GM19463 (cell line): ENCODE measurements at regions not wholly inside any gene's neighbourhood (a gene's known extent, or its start where the extent isn't known, plus 50 kb on each side); places are given as distances from the start of the nearest gene placed in this dataset.
"Not testable (repeated sequence)": the region's sequence is repeated elsewhere in the genome, so short reads cannot be mapped to it uniquely, and the experiment has no call there.

Experiments
- ATAC-seq: cut with Tn5 transposase; IDR thresholded peaks from one replicate; pipeline ENCODE4 v1.9.1; 2021; ENCODE audit warnings: mild to moderate bottlenecking, moderate library complexity; ENCODE audit not compliant: unreplicated experiment

- no peak for ATAC-seq
These were observed 68.5 kb downstream of the CDC14C start for GRCh38 chr7:48992816-48993215.

DNA sequence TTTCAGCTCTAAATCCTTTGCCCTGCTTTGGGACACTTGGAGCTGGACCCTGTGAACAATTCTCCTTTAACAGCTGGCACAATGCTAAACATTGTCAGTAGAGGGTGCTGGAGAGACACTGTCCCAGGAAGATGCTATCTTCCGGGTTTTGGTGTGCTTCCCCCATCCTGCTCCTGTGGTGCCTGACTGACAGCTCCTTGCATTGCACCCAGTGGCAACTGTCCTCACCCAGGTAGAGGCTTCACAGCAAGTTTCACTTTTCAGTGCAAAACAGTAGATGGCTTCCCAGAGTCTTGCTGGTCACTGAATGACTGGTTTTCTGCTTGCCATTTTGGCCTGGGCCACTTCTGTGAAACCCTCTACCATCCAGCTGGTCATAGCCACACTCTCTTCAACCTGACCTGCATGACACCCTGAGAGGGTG, 77.3 kb downstream of the CDC14C start:
- peak; percentile 97 for ATAC-seq

GRCh38 chr7:49010717-49011116, 86.4 kb downstream of the CDC14C start:
- no peak for ATAC-seq

DNA sequence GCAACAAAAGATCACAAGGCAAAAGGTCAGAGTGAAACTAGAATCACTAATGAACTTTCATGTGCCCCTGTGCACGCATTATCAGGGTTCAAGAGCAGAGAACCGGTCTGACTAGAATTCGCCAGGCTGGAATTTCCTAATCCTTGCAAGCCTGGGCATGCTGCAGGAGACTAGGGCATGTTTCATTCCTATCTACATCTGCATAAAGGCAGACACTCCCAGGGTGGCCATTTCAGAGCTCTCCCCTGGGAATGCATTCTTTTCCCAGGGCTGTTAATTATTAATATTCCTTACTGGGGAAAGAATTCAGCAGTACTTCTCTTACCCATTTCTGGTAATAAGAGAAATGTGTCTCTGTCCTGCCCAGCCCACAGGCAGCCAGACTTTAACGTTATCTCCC, 90.5 kb downstream of the CDC14C start:
- no peak for ATAC-seq

GRCh38 chr7:49020145-49020544, 95.8 kb downstream of the CDC14C start:
- ATAC-seq = no peak

- no peak for ATAC-seq
These were observed 98.1 kb downstream of the CDC14C start for GRCh38 chr7:49022448-49022847.

GRCh38 chr7:49023345-49024328, 99.3 kb downstream of the CDC14C start:
- no peak for ATAC-seq

DNA sequence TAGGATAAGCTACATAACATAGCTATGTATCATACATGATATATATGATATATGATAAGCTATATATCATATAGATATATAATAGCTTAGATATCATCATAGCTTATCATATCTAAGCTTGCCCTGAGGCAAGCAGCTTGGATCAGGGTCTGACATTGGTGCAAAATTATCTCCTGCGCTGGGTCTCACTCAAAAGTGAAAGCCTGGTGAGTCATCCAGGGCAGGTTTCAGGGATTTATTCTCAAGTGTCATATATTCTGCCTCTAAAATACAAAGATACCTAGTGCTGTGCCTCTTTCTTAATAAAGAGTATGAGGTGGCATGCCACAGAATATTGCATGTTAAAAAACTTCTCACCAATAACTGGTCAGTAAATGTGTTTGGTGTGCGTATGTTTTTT, 105.9 kb downstream of the CDC14C start:
- no peak for ATAC-seq

DNA sequence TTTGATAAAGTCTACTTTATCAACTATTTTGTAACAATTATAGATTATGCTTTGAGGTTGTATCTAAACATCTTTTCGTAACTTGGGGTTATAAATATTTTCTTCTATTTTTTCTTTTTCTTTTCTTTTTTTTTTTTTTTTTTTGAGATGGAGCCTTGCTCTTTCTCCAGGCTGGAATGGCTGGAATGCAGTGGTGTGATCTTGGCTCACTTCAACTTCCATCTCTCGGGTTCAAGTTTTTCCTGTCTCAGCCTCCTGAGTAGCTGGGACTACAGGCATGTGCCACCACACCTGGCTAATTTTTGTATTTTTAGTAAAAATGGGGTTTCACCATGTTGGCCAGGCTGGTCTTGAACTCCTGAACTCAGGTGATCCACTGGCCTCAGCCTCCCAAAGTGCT, 108.8 kb downstream of the CDC14C start:
- ATAC-seq = not testable (repeated sequence)

GRCh38 chr7:49037346-49038210, 113.2 kb downstream of the CDC14C start:
- ATAC-seq = no peak

GRCh38 chr7:49038821-49039358, 114.5 kb downstream of the CDC14C start:
- ATAC-seq = no peak

DNA sequence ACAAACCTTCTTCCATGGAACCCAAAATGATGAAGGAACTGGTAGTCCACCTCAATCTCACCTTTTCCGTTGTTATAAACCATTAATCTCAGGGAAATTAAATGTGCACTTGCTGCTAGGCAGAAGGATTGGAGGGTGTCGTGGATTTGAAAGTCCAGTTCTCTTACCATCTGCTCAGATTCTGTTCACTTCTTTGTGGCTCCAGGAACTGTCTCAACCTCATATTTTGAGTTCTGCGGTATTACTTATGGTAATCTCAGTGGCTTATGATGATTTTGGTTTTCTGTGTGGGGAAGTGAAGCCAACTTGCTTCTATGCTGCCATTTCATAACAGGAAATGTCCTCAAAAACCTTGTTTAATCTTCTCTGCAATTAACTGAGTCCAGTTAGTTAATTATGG, 136.4 kb downstream of the CDC14C start:
- no peak for ATAC-seq

- no peak for ATAC-seq
These were observed 150.2 kb downstream of the CDC14C start for GRCh38 chr7:49074538-49074937.

DNA sequence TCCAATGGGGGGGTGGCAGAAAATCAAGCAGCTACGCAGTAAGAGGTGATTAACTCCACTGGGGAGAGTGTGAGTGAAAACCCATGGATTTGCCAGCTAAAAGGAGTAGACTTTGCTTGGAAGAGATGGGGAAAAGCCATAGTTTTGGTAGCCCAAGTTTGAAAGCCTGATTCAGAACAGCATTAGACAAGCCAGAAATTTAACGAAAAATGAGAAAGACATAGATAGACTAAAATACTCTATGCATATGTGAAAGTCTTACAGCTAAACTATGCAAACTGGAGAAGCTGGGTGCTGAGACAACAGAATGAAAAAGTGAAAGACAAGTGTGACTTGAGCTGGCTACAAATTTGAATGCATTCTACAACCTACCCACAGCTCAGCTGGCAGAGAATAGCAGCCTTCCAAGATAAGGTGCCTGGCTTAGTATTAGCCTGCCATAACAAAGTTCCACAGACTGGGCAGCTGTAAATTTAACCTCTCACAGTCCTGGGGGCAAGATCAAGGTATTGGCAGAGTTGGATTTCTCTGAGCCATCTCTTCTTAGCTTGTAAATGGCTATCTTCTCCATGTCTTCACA, 156.6 kb downstream of the CDC14C start:
- ATAC-seq = no peak

DNA sequence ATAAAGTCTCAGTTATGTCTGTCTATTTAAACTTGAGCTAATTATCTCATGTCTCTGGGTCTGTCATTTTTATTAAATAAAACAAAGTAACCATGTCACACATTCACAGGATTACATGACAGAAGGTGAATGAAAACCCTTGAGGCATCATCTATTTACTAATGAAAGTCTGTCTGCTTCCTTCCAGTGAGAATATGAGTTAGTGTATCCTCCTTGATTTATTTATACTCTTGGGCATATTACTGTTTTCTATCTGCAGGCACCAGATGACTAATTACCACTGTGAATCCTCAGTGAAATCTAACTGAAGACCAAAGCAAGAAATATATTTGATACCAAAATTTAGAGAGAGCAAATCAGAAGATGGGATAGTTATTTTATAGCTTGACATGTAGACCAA, 163.7 kb downstream of the CDC14C start:
- no peak for ATAC-seq

DNA sequence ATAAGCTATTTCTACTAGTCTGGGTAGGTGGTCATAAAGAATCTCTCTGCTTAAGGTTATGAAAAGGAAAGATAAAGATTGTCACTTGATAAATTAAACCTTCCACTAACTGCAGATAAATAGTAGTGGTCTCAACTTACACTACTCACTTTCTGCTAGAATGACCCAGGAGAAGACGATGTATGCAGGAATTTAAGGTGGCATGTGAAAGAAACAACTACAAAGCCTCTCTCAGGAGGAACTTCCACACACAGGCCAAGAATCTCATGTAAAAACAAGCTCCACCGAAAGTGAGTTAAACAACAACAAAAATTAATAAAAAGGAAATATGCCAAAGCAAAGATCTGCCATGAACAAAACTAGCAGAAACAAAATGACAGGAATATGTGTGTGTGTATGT, 165.4 kb downstream of the CDC14C start:
- ATAC-seq = no peak

- ATAC-seq = no peak
These were observed 166.7 kb downstream of the CDC14C start for GRCh38 chr7:49091089-49091488.

GRCh38 chr7:49091519-49091918, 167.2 kb downstream of the CDC14C start:
- ATAC-seq = no peak

GRCh38 chr7:49093218-49093617, 168.9 kb downstream of the CDC14C start:
- no peak for ATAC-seq

DNA sequence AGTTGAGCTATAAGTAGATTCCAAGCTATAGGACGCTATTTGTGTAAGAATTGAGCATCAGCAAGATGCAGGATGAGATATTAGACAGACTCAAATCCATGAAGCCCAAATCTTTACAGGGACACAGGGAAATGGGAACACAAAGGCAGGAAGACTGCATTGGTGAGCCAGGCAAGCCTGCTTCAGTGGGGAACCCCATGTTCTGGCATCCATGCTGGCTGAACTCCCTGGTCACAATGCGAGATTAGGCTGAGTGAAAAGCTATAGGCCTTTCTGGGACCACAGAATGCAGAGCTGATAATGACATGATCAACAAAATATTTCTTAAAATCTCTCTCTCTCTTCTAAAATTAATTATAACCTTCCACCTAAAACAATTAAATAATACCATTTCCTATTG, 170.5 kb downstream of the CDC14C start:
- ATAC-seq = no peak
